ENCODE measurements at regions not wholly inside any gene's neighbourhood (a gene's known extent, or its start where the extent isn't known, plus 50 kb on each side); places are given as distances from the start of the nearest gene placed in this dataset.

DNA sequence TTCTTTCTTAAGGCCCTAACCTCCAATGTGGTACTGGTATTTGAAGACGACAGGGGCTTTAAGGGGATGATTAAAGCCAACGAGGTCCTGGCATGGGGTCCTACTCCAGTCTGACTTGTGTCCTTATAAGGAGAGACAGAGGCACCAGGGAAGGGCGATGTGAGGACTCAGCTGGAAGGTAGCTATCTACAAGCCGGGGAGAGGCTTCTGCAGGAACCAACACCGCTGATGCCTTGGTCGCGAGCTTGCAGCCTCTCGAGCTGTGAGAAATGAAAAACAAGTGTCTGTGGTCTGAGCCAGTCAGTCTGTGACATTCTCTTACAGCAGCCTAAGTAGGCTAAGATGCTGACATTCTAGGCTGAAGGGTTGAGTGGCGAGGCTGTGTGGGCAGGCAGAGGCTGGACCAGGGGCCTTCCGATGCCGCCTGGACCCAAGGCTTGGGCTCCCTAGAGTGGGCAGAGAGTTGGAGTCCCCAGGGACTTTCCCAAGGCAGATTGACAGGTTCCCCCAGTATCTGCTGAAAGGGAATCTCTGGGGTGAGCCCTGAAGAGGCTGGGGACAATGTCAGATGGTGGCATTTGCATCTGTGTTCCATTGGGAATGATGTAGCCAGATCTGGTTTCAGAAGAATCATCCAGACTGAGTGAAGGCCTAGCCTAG, 322.9 kb upstream of the HS6ST1 start:
- no peaks in the 10 kb centered on the region for H3K79me2 ChIP-seq
- H3K9me3 ChIP-seq (ENCODE audit: low read depth): no peaks in the 10 kb centered on the region
- WGBS (ENCODE audit: low lambda C conversion rate, missing lambda C conversion rate): 88% methylated on average over 11 of the region's 11 CpGs
- no peaks in the 10 kb centered on the region for H3K9me2 ChIP-seq (replicated peaks; ENCODE audit: insufficient read depth)
- TF ChIP-seq, protein P1, sequence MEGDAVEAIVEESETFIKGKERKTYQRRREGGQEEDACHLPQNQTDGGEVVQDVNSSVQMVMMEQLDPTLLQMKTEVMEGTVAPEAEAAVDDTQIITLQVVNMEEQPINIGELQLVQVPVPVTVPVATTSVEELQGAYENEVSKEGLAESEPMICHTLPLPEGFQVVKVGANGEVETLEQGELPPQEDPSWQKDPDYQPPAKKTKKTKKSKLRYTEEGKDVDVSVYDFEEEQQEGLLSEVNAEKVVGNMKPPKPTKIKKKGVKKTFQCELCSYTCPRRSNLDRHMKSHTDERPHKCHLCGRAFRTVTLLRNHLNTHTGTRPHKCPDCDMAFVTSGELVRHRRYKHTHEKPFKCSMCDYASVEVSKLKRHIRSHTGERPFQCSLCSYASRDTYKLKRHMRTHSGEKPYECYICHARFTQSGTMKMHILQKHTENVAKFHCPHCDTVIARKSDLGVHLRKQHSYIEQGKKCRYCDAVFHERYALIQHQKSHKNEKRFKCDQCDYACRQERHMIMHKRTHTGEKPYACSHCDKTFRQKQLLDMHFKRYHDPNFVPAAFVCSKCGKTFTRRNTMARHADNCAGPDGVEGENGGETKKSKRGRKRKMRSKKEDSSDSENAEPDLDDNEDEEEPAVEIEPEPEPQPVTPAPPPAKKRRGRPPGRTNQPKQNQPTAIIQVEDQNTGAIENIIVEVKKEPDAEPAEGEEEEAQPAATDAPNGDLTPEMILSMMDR (IDR thresholded peaks at IDR 0.05; ENCODE audit: poor library complexity): no peak
- TF ChIP-seq EZH2phosphoT487 (IDR thresholded peaks at IDR 0.05; ENCODE audit: low read depth, severe bottlenecking, unreplicated experiment) (no peak), EZH2 (IDR thresholded peaks at IDR 0.05; ENCODE audit: borderline replicate concordance) (no peak)
- H4K20me1 ChIP-seq (ENCODE audit: insufficient read depth, poor library complexity, severe bottlenecking): no peaks in the 10 kb centered on the region
- DNase-seq (ENCODE audit: low spot score): no peak
- no peak overlapping the region for H3K4me2 ChIP-seq
- no peak overlapping the region for H3K27ac ChIP-seq
- no peak overlapping the region for H3K4me3 ChIP-seq
- no peak overlapping the region for H2AFZ ChIP-seq
- H3K27me3 ChIP-seq: no peaks in the 10 kb centered on the region
- H3K4me1 ChIP-seq (ENCODE audit: insufficient read depth): peaks cover 6% of the 10 kb centered on the region
- no peaks in the 10 kb centered on the region for H3K36me3 ChIP-seq (replicated peaks; ENCODE audit: insufficient read depth, low read depth)

DNA sequence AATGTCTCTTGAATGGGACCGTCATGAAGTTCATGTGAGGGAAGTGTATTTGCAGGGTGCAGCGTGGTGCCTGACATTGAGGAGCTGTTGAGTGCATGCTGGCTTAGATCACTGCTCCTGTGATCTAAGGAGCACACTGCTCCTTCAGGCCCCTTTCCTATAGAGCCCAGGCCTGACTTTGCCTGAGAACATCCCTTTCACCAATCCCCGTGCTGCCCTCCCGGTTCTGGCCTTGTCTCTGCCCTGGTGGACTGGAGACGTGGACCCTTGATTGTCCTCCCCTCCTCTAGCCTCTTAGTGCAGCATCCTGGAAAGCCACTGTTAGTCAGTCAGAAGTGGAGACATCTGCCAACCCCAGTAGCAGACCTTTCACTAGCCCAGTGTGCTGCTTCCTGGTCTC, 323.6 kb upstream of the HS6ST1 start:
- H3K4me1 ChIP-seq (ENCODE audit: insufficient read depth): peaks cover 6% of the 10 kb centered on the region
- no peak overlapping the region for H3K27ac ChIP-seq
- H3K4me2 ChIP-seq: no peak overlapping the region
- no peaks in the 10 kb centered on the region for H3K27me3 ChIP-seq
- no peak overlapping the region for H2AFZ ChIP-seq
- H3K9me2 ChIP-seq (replicated peaks; ENCODE audit: insufficient read depth): no peaks in the 10 kb centered on the region
- no peaks in the 10 kb centered on the region for H4K20me1 ChIP-seq (ENCODE audit: insufficient read depth, poor library complexity, severe bottlenecking)
- no peaks in the 10 kb centered on the region for H3K79me2 ChIP-seq
- H3K9me3 ChIP-seq (ENCODE audit: low read depth): no peaks in the 10 kb centered on the region
- no peak for DNase-seq (ENCODE audit: low spot score)
- WGBS (ENCODE audit: low lambda C conversion rate, missing lambda C conversion rate): 90% methylated on average over 5 of the region's 5 CpGs
- H3K4me3 ChIP-seq: no peak overlapping the region
- TF ChIP-seq EZH2phosphoT487 (IDR thresholded peaks at IDR 0.05; ENCODE audit: low read depth, severe bottlenecking, unreplicated experiment) (no peak), EZH2 (IDR thresholded peaks at IDR 0.05; ENCODE audit: borderline replicate concordance) (no peak)
- TF ChIP-seq, protein P1 (IDR thresholded peaks at IDR 0.05; ENCODE audit: poor library complexity): no peak
- H3K36me3 ChIP-seq (replicated peaks; ENCODE audit: insufficient read depth, low read depth): no peaks in the 10 kb centered on the region

DNA sequence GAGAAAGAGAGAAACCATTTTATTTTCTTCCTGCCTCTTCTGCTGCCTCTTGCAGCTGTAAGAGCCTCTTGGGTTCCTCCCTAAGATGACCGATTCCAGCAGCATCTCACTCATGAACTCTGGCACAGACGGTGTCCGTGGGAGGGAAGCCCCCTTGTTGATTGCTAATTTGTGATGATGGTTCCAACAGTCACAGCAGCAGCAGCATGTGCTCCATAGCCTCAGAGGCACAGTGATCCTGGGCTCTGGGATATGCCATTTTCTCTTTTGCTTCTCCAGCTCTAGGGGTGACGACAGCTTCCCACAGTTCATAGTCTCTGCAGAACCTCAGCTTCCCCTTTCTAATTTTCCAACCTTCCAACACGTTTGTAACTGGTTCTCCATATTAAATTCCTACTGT, 324.2 kb upstream of the HS6ST1 start:
- H3K4me1 ChIP-seq (ENCODE audit: insufficient read depth): peaks cover 6% of the 10 kb centered on the region
- no peaks in the 10 kb centered on the region for H4K20me1 ChIP-seq (ENCODE audit: insufficient read depth, poor library complexity, severe bottlenecking)
- H3K79me2 ChIP-seq: no peaks in the 10 kb centered on the region
- TF ChIP-seq EZH2 (IDR thresholded peaks at IDR 0.05; ENCODE audit: borderline replicate concordance): no peak
- no peak for TF ChIP-seq EZH2phosphoT487 (IDR thresholded peaks at IDR 0.05; ENCODE audit: low read depth, severe bottlenecking, unreplicated experiment)
- TF ChIP-seq, protein P1 (IDR thresholded peaks at IDR 0.05; ENCODE audit: poor library complexity): no peak
- no peaks in the 10 kb centered on the region for H3K9me2 ChIP-seq (replicated peaks; ENCODE audit: insufficient read depth)
- 85% methylated on average over 5 of the region's 5 CpGs for WGBS (ENCODE audit: low lambda C conversion rate, missing lambda C conversion rate)
- DNase-seq (ENCODE audit: low spot score): no peak
- no peaks in the 10 kb centered on the region for H3K27me3 ChIP-seq
- H3K9me3 ChIP-seq (ENCODE audit: low read depth): no peaks in the 10 kb centered on the region
- H3K4me2 ChIP-seq: no peak overlapping the region
- no peaks in the 10 kb centered on the region for H3K36me3 ChIP-seq (replicated peaks; ENCODE audit: insufficient read depth, low read depth)
- no peak overlapping the region for H3K27ac ChIP-seq
- no peak overlapping the region for H2AFZ ChIP-seq
- no peak overlapping the region for H3K4me3 ChIP-seq
